Vagina (tissue), 2 donors: ENCODE measurements at regions not wholly inside any gene's neighbourhood (a gene's known extent, or its start where the extent isn't known, plus 50 kb on each side); places are given as distances from the start of the nearest gene placed in this dataset.

Experiments
- CTCF ChIP-seq, 3 experiments: fragments of 450-650 bp in 2 of 3; fragments of 200-600 bp in 1 of 3; sonication (generic) in 1 of 3; IDR thresholded peaks; one replicate each; pipeline ENCODE4 v1.5.1; 2017 to 2019; ENCODE audit warnings: antibody characterized with exemption in 3 of 3, mild to moderate bottlenecking in 2 of 3, moderate library complexity in 2 of 3
- POLR2AphosphoS5 ChIP-seq, 2 donors: sonication (generic); formaldehyde crosslinking; IDR thresholded peaks; one replicate each; pipeline ENCODE4 v1.9.0; 2017; ENCODE audit warnings: antibody characterized with exemption in 2 of 2, mild to moderate bottlenecking in 2 of 2, low read depth in 1 of 2; ENCODE audit not compliant: insufficient read depth in 1 of 2

- TF ChIP-seq CTCF (IDR thresholded peaks at IDR 0.05) (no peak), POLR2AphosphoS5 (IDR thresholded peaks at IDR 0.05; ENCODE audit: insufficient read depth in 1 of 2, low read depth in 1 of 2) (no peak)
Observed at GRCh38 chr12:131553096-131553777, 157.7 kb upstream of the SFSWAP start.
